Upper lobe of left lung (tissue), 6 donors: ENCODE measurements at regions not wholly inside any gene's neighbourhood (a gene's known extent, or its start where the extent isn't known, plus 50 kb on each side); places are given as distances from the start of the nearest gene placed in this dataset.
A peak's percentile ranks its signal among the peaks of the same experiment; 100 is the strongest.

Experiments
- ATAC-seq, 2 donors: fragments of 200-7000 bp; cut with Tn5 transposase; one replicate each; pipeline ENCODE4 v1.9.1; 2022; ENCODE audit warnings: mild to moderate bottlenecking in 2 of 2, moderate library complexity in 2 of 2; ENCODE audit not compliant: low FRiP score in 2 of 2
- DNase-seq, 2 donors: peaks; one replicate each; pipeline ENCODE4 v3.0.0-alpha.2; 2019 to 2020
- H3K27ac ChIP-seq, 4 donors: fragments of 200-600 bp; sonication (generic); one replicate each; pipeline ENCODE4 v1.5.1; 2016 to 2019
- H3K27me3 ChIP-seq, 4 donors: fragments of 200-600 bp; sonication (generic); one replicate each; pipeline ENCODE4 v1.5.1; 2017 to 2019
- H3K36me3 ChIP-seq, 4 donors: fragments of 200-600 bp; sonication (generic); one replicate each; pipeline ENCODE4 v1.5.1; 2016 to 2019
- H3K4me1 ChIP-seq, 4 donors: fragments of 200-600 bp; sonication (generic); one replicate each; pipeline ENCODE4 v1.5.1; 2018 to 2019
- H3K4me3 ChIP-seq, 4 donors: fragments of 200-600 bp; sonication (generic); one replicate each; pipeline ENCODE4 v1.5.1; 2017 to 2019; ENCODE audit warnings: mild to moderate bottlenecking in 2 of 4, moderate library complexity in 1 of 4
- H3K9me3 ChIP-seq, 4 donors: fragments of 200-600 bp; sonication (generic); one replicate each; pipeline ENCODE4 v1.5.1; 2018 to 2019
- EP300 ChIP-seq, 4 donors: sonication (generic); formaldehyde crosslinking; IDR thresholded peaks; one replicate each; pipeline ENCODE4 v1.5.1; 2017; ENCODE audit warnings: antibody characterized with exemption in 4 of 4, control low read depth in 2 of 4
- POLR2A ChIP-seq, 4 donors: fragments of 450-650 bp; IDR thresholded peaks; one replicate each; pipeline ENCODE4 v1.5.1; 2016 to 2017; ENCODE audit warnings: antibody characterized with exemption in 4 of 4, mild to moderate bottlenecking in 2 of 4
- POLR2AphosphoS5 ChIP-seq, 2 donors: sonication (generic); formaldehyde crosslinking; IDR thresholded peaks; one replicate each; pipeline ENCODE4 v1.5.1; 2017; ENCODE audit warnings: antibody characterized with exemption in 2 of 2
- WGBS, 2 donors: methylation state at CpG; one replicate each; pipeline ENCODE4 v1.1.5; 2017 to 2018; 5-methylcytosine and 5-hydroxymethylcytosine counted together
- TF ChIP-seq, protein P1 (sequence below), 6 experiments: fragments of 450-650 bp in 4 of 6; fragments of 200-600 bp in 2 of 6; sonication (generic) in 2 of 6; IDR thresholded peaks; one replicate each; pipeline ENCODE4 v1.5.1; 2016 to 2019; ENCODE audit warnings: antibody characterized with exemption in 6 of 6
- donor health status: DM: no; HTN: no; CAD: no; lungs with moderate emphysema.
- donor health status: DM: no; HTN: yes; CAD: no; lungs with severe emphysema.

DNA sequence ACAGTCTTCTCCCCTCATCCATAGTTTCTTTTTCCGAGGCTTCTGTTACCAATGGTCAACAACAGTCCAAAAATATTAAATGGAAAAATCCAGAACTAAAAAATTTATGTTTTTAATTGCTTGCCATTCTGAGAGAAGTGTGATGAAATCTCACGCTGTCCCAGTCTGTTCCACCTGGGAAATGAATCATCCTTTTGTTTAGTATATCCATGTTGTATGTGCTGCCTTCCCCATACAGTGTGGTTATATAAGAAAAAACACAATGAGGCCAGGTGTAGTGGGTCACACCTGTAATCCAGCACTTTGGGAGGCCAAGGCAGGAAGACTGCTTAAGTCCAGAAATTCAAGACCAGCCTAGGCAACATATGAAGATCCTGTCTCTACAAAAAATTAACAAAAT, 161.6 kb downstream of the CHIC2 start:
- peaks cover 0 to 13% (median 10%) of the 10 kb centered on the region in 4 donors for H3K4me1 ChIP-seq
- no peaks in the 10 kb centered on the region for H3K27me3 ChIP-seq
- H3K27ac ChIP-seq, result no peak overlapping the region
- H3K9me3 ChIP-seq, result no peaks in the 10 kb centered on the region
- no peak overlapping the region for H3K4me3 ChIP-seq
- no peaks in the 10 kb centered on the region for H3K36me3 ChIP-seq
- no peak for ATAC-seq
- 77 to 86% methylated on average over 2 of the region's 2 CpGs for WGBS, 2 donors
- DNase-seq, result no peak
- TF ChIP-seq EP300 (IDR thresholded peaks at IDR 0.05), result no peak
- TF ChIP-seq, protein P1, sequence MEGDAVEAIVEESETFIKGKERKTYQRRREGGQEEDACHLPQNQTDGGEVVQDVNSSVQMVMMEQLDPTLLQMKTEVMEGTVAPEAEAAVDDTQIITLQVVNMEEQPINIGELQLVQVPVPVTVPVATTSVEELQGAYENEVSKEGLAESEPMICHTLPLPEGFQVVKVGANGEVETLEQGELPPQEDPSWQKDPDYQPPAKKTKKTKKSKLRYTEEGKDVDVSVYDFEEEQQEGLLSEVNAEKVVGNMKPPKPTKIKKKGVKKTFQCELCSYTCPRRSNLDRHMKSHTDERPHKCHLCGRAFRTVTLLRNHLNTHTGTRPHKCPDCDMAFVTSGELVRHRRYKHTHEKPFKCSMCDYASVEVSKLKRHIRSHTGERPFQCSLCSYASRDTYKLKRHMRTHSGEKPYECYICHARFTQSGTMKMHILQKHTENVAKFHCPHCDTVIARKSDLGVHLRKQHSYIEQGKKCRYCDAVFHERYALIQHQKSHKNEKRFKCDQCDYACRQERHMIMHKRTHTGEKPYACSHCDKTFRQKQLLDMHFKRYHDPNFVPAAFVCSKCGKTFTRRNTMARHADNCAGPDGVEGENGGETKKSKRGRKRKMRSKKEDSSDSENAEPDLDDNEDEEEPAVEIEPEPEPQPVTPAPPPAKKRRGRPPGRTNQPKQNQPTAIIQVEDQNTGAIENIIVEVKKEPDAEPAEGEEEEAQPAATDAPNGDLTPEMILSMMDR (IDR thresholded peaks at IDR 0.05), result no peak
- no peak for TF ChIP-seq POLR2A (IDR thresholded peaks at IDR 0.05)
- TF ChIP-seq POLR2AphosphoS5 (IDR thresholded peaks at IDR 0.05), result no peak

DNA sequence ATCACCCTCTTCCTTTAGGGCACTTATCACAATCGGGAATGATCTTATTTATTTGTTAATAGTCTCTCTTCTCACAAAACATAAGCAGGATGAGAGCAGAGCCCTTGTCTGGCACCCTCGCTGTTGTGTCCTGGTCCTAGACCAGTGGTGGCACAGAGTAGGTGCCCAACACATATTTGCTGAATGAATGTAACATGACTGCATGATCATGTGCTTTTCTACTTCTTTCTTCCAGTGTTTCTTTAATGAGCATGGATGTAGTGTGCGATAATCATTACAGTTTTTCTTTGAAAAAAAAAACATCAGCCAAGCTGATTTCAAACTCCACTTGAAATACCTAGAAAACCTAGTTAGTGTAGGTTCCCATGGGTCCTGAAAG, 164.1 kb downstream of the CHIC2 start:
- no peak for TF ChIP-seq EP300 (IDR thresholded peaks at IDR 0.05)
- no peak for TF ChIP-seq POLR2A (IDR thresholded peaks at IDR 0.05)
- TF ChIP-seq, protein P1 (IDR thresholded peaks at IDR 0.05), result no peak
- no peak for TF ChIP-seq POLR2AphosphoS5 (IDR thresholded peaks at IDR 0.05)
- 60 to 75% methylated on average over 3 of the region's 3 CpGs for WGBS, 2 donors
- ATAC-seq (peak in 1 of 2 donors; percentile 34), DNase-seq (no peak)
- Histone ChIP-seq H3K27me3 (no peaks in the 10 kb centered on the region), H3K4me1 (peaks cover 0 to 5% (median 1%) of the 10 kb centered on the region in 4 donors), H3K36me3 (no peaks in the 10 kb centered on the region), H3K4me3 (no peak overlapping the region), H3K9me3 (no peaks in the 10 kb centered on the region), H3K27ac (peak overlapping the region in 3 of 4 donors; percentile 10 to 46 (median 42))

DNA sequence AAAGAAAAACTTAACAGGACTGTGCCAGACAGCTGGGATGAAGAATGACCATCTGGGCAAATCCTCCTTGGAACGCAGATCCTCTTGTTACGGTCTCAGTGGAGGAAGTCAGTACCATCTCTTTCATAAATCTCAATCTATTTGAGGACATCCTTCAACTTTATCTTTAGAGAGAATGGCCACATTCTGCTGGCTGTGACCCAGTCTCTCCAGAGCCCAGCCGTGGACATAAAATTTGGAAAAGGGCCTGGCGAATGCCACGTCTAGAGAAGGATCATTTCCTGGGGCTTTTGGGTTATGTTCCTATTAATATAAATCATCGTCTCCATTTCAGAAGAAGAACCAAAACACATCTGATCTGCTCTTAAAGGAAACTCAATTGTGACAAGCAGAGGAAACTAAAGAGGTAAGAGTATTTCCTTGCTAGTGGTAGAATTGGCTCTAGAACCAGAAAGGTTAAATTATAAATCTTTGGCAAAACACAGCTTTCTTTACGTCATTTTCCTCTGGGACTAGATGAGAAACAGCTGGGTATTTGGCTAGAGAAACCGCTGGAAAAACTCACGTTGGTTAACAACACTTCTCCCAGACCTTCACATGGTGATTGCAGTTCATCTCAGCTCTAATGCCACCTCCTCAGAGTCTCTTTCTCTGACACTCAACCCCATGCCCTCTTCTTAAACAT, 164.7 kb downstream of the CHIC2 start:
- Histone ChIP-seq H3K27ac (peak overlapping the region in 3 of 4 donors; percentile 10 to 46 (median 42)), H3K27me3 (no peaks in the 10 kb centered on the region), H3K36me3 (no peaks in the 10 kb centered on the region), H3K9me3 (no peaks in the 10 kb centered on the region), H3K4me3 (no peak overlapping the region), H3K4me1 (peaks cover 0 to 4% (median 0%) of the 10 kb centered on the region in 4 donors)
- no peak for TF ChIP-seq POLR2A (IDR thresholded peaks at IDR 0.05)
- TF ChIP-seq POLR2AphosphoS5 (IDR thresholded peaks at IDR 0.05), result no peak
- 41 to 47% methylated on average over 9 of the region's 9 CpGs for WGBS, 2 donors
- DNase-seq, result no peak
- ATAC-seq, result peak; percentile 49 to 69

DNA sequence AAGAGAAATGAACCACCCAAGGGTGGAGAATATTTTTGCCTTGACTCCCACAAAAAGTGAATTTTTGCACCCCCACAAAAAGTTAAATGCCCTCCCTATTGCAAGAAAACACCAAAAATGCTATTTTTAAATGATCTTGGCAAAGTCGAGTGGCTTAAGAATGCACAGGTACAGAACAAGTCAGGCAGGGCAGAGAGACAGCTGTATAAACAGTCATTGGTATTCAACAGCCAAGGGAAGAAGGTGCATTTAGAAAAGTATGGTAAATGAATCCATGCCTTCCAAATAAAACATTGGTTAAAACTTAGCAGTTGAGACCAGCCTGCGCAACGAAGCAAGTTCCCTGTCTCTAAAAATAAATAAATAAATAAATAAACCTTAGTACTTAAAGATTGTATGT, 169.3 kb downstream of the CHIC2 start:
- ATAC-seq, result no peak
- H3K9me3 ChIP-seq, result no peaks in the 10 kb centered on the region
- H3K36me3 ChIP-seq, result no peaks in the 10 kb centered on the region
- H3K4me1 ChIP-seq, result peaks cover 0 to under 1% (median 0%) of the 10 kb centered on the region in 4 donors
- no peak for DNase-seq
- no peak overlapping the region for H3K4me3 ChIP-seq
- TF ChIP-seq, protein P1 (IDR thresholded peaks at IDR 0.05), result no peak
- TF ChIP-seq POLR2AphosphoS5 (IDR thresholded peaks at IDR 0.05), result no peak
- no peak for TF ChIP-seq POLR2A (IDR thresholded peaks at IDR 0.05)
- no peak for TF ChIP-seq EP300 (IDR thresholded peaks at IDR 0.05)
- H3K27me3 ChIP-seq, result no peaks in the 10 kb centered on the region
- 63 to 74% methylated on average over 3 of the region's 3 CpGs for whole genome bisulfite sequencing, 2 donors
- no peak overlapping the region for H3K27ac ChIP-seq

DNA sequence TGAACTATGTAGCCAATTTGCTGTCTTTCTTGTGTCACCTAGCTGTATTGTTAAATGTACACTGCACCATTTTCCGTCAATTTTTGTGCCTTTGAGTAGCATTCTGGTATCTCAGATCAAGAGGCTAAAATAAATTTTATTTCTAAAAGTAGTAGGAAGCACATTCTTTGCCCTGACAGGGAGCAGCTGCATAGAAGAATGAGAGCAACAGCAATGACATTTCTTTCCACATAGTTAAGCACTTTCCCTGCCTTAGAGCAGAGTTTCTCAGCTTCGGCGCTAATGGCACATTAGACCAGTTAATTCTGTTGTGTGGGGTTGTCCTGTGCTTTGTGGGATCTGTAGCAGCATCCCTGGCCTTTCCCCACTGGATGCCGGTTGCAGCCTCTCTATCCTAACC, 173.9 kb downstream of the CHIC2 start:
- H3K4me3 ChIP-seq, result no peak overlapping the region
- H3K4me1 ChIP-seq, result no peaks in the 10 kb centered on the region
- DNase-seq, result no peak
- H3K27me3 ChIP-seq, result no peaks in the 10 kb centered on the region
- TF ChIP-seq POLR2A (IDR thresholded peaks at IDR 0.05), result no peak
- TF ChIP-seq, protein P1 (IDR thresholded peaks at IDR 0.05), result no peak
- no peak for TF ChIP-seq POLR2AphosphoS5 (IDR thresholded peaks at IDR 0.05)
- TF ChIP-seq EP300 (IDR thresholded peaks at IDR 0.05), result no peak
- ATAC-seq, result no peak
- WGBS, 2 donors, result 74 to 85% methylated on average over 4 of the region's 4 CpGs
- H3K27ac ChIP-seq, result no peak overlapping the region
- no peaks in the 10 kb centered on the region for H3K9me3 ChIP-seq
- no peaks in the 10 kb centered on the region for H3K36me3 ChIP-seq
